GM23338 (cell line): ENCODE measurements at regions not wholly inside any gene's neighbourhood (a gene's known extent, or its start where the extent isn't known, plus 50 kb on each side); places are given as distances from the start of the nearest gene placed in this dataset.

Source experiments
- CREB1 ChIP-seq: fragments of 250-450 bp; sonication (Bioruptor Pico); IDR thresholded peaks from 2 replicates; pipeline ENCODE4 v1.5.0; 2020; ENCODE audit warnings: low read depth, mild to moderate bottlenecking, moderate library complexity
- CTCF ChIP-seq, 2 experiments: fragments of 200-600 bp in 1 of 2; sonication (generic) in 1 of 2; conservative IDR thresholded peaks; 2 replicates each; pipeline versions ENCODE4 v1.5.1 to v1.6.1; 2016 to 2017; ENCODE audit warnings: antibody characterized with exemption in 2 of 2, low read depth in 2 of 2, mild to moderate bottlenecking in 2 of 2, moderate library complexity in 1 of 2
- ETS1 ChIP-seq: IDR thresholded peaks from 2 replicates; pipeline ENCODE4 v1.6.1; 2016; ENCODE audit warnings: antibody characterized with exemption
- EZH2 ChIP-seq: fragments of 200-600 bp; sonication (generic); IDR thresholded peaks from one replicate; pipeline ENCODE4 v1.8.0; 2017; ENCODE audit warnings: antibody characterized with exemption, mild to moderate bottlenecking, low read depth; ENCODE audit not compliant: unreplicated experiment
- EZH2phosphoT487 ChIP-seq: fragments of 200-600 bp; sonication (generic); IDR thresholded peaks from one replicate; pipeline ENCODE4 v1.8.1; 2018; ENCODE audit warnings: antibody characterized with exemption; ENCODE audit not compliant: unreplicated experiment
- JUNB ChIP-seq: IDR thresholded peaks from one replicate; pipeline ENCODE4 v1.6.1; 2016; ENCODE audit warnings: antibody characterized with exemption; ENCODE audit not compliant: unreplicated experiment
- NANOG ChIP-seq: IDR thresholded peaks from 2 replicates; pipeline ENCODE4 v1.6.1; 2016; ENCODE audit warnings: antibody characterized with exemption, borderline replicate concordance
- POLR2AphosphoS5 ChIP-seq: IDR thresholded peaks from 2 replicates; pipeline ENCODE4 v1.6.1; 2016; ENCODE audit warnings: antibody characterized with exemption, low read depth
- STAT1 ChIP-seq: IDR thresholded peaks from one replicate; pipeline ENCODE4 v1.6.1; 2016; ENCODE audit warnings: antibody characterized with exemption; ENCODE audit not compliant: unreplicated experiment
- ZNF114 ChIP-seq: fragments of 250-450 bp; sonication (Bioruptor Pico); IDR thresholded peaks from 2 replicates; pipeline ENCODE4 v1.5.0; 2020; ENCODE audit warnings: mild to moderate bottlenecking, moderate library complexity
- ZNF462 ChIP-seq: fragments of 250-450 bp; sonication (Bioruptor Pico); IDR thresholded peaks from 2 replicates; pipeline ENCODE4 v1.5.0; 2020; ENCODE audit warnings: mild to moderate bottlenecking, moderate library complexity

- TF ChIP-seq ZNF462 (no peak), ETS1 (no peak), JUNB (no peak), CTCF (conservative IDR thresholded peaks at IDR 0.05; ENCODE audit: low read depth in 2 of 2) (no peak), EZH2 (no peak), NANOG (no peak), POLR2AphosphoS5 (no peak), CREB1 (CRISPR knock-in tag) (no peak), ZNF114 (CRISPR knock-in tag) (no peak), EZH2phosphoT487 (no peak), STAT1 (no peak)
These were observed 62.6 kb upstream of the CTLA4 start (continued) for GRCh38 chr2:203804764-203805485.
